ENCODE measurements at regions not wholly inside any gene's neighbourhood (a gene's known extent, or its start where the extent isn't known, plus 50 kb on each side); places are given as distances from the start of the nearest gene placed in this dataset.

- TF ChIP-seq CTCF (IDR thresholded peaks at IDR 0.05): no peak
- no peak for TF ChIP-seq TEAD4 (IDR thresholded peaks at IDR 0.05; ENCODE audit: borderline replicate concordance, insufficient read depth)
- TF ChIP-seq EZH2phosphoT487 (IDR thresholded peaks at IDR 0.05; ENCODE audit: borderline replicate concordance, low read depth): no peak
- TF ChIP-seq YY1 (IDR thresholded peaks at IDR 0.05; ENCODE audit: low read depth): no peak
- no peak for TF ChIP-seq ELF1 (IDR thresholded peaks at IDR 0.05)
- TF ChIP-seq FOSL2 (IDR thresholded peaks at IDR 0.05; ENCODE audit: borderline replicate concordance, low read depth): no peak
- no peak for TF ChIP-seq EP300 (IDR thresholded peaks at IDR 0.05; ENCODE audit: borderline replicate concordance in 1 of 2, low read depth in 1 of 2, low read length in 1 of 2)
Measured at GRCh38 chr3:74470313-74470712, 144.1 kb downstream of the CNTN3 start.
